ENCODE measurements at regions not wholly inside any gene's neighbourhood (a gene's known extent, or its start where the extent isn't known, plus 50 kb on each side); places are given as distances from the start of the nearest gene placed in this dataset.

DNA sequence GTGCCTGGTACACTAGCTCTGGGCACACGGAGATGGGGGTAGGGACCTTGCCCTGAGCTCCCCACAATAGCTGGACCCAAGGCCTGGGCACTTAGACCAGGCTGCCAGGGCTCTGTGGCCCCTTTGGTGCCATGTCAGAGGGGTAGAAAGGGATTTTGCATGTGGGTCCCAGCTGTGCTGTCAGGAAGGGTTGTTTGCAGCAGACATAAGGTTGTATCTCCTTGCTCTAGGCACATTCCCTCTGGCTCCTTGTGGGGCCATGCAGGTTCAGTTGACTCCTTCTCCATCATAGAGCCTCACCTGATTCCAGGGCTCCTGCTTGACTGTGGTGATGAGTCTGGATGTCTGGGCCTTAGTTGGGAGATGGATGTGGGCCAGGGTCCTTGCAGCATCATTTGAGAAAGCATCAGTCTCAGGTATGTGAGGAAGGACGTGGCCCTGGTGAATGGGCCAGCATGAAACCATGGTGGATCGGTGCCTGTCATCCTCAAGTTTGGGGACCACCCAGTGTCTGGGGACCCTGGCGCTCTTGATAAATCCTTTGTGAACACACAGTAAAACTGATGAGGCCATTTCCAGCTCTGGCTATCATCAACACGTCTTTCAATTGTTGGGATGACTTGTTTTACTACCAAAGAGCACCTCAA lies 461.9 kb upstream of the HS6ST1 start:
- intact Hi-C loops (cut with DNase I): no loop called here
- TF ChIP-seq, protein P1, sequence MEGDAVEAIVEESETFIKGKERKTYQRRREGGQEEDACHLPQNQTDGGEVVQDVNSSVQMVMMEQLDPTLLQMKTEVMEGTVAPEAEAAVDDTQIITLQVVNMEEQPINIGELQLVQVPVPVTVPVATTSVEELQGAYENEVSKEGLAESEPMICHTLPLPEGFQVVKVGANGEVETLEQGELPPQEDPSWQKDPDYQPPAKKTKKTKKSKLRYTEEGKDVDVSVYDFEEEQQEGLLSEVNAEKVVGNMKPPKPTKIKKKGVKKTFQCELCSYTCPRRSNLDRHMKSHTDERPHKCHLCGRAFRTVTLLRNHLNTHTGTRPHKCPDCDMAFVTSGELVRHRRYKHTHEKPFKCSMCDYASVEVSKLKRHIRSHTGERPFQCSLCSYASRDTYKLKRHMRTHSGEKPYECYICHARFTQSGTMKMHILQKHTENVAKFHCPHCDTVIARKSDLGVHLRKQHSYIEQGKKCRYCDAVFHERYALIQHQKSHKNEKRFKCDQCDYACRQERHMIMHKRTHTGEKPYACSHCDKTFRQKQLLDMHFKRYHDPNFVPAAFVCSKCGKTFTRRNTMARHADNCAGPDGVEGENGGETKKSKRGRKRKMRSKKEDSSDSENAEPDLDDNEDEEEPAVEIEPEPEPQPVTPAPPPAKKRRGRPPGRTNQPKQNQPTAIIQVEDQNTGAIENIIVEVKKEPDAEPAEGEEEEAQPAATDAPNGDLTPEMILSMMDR (IDR thresholded peaks at IDR 0.05): no peak
- no peak for DNase-seq (ENCODE audit: low spot score in 2 of 2)
- Histone ChIP-seq H3K27ac (no peak overlapping the region), H3K4me1 (no peaks in the 10 kb centered on the region), H3K27me3 (no peaks in the 10 kb centered on the region), H3K36me3 (no peaks in the 10 kb centered on the region), H3K9me3 (no peaks in the 10 kb centered on the region), H3K4me3 (no peak overlapping the region)

DNA sequence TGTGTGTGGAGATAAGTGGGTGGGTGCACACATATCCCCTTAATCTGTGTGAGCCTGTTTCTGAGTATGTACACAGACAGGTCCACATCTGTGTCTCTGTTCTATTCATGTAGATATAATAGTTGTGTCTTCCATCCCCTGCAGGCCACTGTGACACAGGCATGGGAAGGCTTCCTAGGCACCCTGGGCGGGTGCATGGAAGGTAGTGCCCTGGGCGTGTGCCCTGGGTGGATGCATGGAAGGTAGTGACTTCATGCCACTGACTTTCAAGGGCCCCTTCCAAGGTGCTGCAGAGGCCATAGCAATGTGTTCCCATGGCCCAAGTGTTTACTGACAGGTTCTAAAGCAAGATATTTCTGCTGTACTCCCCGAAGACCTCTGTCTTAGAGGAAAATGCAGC lies 462.5 kb upstream of the HS6ST1 start:
- TF ChIP-seq, protein P1 (IDR thresholded peaks at IDR 0.05): no peak
- no peaks in the 10 kb centered on the region for H3K4me1 ChIP-seq
- no peak for DNase-seq (ENCODE audit: low spot score in 2 of 2)

DNA sequence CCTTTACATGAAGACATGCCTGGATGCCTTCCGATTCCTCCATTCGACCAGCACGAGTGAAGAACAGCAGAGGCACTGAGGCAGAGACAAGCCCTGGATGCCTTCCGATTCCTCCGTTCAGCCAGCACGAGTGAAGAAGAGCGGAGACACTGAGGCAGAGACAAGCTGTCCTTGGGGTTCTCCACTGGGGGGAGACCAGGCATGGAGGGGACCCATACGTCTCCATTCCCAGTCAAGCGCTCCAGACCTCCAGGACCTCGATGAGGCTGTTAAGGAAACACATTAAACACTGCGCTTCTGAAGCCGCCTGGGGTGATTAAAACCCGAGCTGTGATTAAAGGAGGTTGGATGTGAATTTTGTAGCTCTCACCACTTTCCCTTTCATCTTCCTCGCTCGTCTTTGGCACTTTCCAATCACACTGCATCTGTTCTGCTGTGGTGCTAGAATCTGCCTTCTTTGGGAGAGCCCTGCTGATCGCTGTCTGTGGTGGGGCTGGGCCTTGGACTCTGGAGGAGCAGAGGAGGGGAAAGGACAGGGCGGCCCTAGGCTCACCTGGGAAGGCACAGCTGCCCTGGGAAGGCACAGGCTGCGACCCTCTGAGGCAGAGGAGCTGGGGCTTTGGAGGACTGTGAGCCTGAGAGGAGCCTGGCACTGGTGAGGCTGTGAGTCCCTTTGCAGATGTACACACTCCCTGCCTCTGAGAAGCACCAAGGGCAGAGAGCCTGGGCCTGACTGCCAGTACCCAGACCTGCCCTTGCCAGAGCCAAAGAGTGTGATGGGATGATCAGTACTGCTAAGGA lies 463.1 kb upstream of the HS6ST1 start:
- Histone ChIP-seq H3K4me1 (no peaks in the 10 kb centered on the region), H3K27ac (no peak overlapping the region), H3K36me3 (no peaks in the 10 kb centered on the region), H3K27me3 (no peaks in the 10 kb centered on the region), H3K9me3 (no peaks in the 10 kb centered on the region), H3K4me3 (no peak overlapping the region)
- DNase-seq (ENCODE audit: low spot score in 2 of 2): no peak
- TF ChIP-seq, protein P1 (IDR thresholded peaks at IDR 0.05): no peak
- intact Hi-C loops (cut with DNase I): no loop called here

More for the DNA sequence above, 462.5 kb upstream of the HS6ST1 start:
- Histone ChIP-seq H3K36me3 (no peaks in the 10 kb centered on the region), H3K27me3 (no peaks in the 10 kb centered on the region), H3K4me3 (no peak overlapping the region), H3K9me3 (no peaks in the 10 kb centered on the region), H3K27ac (no peak overlapping the region)
- intact Hi-C loops (cut with DNase I): no loop called here

DNA sequence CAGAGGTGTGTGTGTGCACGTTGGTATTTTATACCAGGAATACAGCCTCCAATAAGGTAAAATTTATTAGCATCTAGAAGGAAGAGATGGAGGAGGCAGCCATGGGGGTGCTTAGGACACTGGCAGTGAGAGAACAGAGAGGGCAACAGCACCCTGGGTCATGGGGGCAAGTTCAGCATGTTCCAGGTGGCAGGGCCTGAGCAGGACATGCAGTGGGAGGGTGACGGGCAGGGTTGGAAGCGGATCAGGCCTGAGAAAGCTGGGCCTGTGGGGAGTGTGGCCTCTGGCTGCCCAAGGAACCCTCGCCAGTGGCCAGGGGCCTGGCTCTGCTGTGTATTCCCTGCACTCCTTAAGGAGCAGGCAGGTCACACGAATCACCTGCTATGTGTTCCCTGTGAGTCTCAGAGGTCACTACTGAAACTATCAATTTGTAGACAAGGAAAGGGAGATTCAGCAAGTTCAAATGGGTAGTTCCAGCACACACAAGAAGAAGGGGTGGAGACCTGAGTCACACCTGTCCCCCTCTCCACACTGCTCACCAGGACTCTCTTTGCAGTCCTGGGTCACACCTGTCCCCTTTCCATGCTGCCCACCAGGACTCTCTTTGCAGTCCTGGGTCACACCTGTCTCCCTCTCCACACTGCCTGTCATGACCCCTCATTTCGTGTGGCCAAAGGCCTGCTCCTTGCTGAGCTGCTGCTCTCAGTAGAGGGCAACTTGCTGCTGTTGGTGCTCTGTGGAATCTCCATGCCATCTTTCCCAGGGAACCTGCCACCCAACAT lies 463.9 kb upstream of the HS6ST1 start:
- intact Hi-C loops (cut with DNase I): no loop called here
- Histone ChIP-seq H3K36me3 (no peaks in the 10 kb centered on the region), H3K27me3 (no peaks in the 10 kb centered on the region), H3K9me3 (no peaks in the 10 kb centered on the region), H3K4me1 (no peaks in the 10 kb centered on the region), H3K4me3 (no peak overlapping the region), H3K27ac (no peak overlapping the region)
- no peak for DNase-seq (ENCODE audit: low spot score in 2 of 2)
- TF ChIP-seq, protein P1 (IDR thresholded peaks at IDR 0.05): no peak

DNA sequence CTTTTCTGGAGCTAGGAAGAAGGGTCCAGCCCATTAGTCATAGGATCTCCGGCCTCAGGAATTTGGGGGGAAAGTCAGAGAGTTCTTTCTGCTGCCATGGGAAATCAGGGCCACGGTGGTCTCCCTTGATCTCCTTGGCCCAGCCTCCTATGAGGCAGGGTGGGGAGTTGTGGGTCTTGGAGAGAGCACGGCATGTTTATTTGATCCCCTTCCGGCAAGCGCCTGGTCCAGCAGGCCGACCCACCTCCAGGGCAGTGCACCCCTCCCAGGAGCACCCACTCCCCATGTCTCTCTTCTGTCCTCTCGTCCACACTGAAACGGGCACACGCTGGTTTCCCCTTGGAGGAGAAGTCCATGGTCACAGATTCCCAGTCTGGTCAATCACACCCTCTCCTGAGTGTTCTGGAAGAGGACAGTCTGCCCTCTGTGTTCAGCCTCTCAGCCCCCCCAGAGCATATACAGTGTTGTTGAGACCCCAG lies 464.6 kb upstream of the HS6ST1 start:
- no peak for DNase-seq (ENCODE audit: low spot score in 2 of 2)
- intact Hi-C loops (cut with DNase I): no loop called here
- Histone ChIP-seq H3K36me3 (no peaks in the 10 kb centered on the region), H3K27ac (no peak overlapping the region), H3K27me3 (no peaks in the 10 kb centered on the region), H3K4me3 (no peak overlapping the region), H3K9me3 (no peaks in the 10 kb centered on the region), H3K4me1 (no peaks in the 10 kb centered on the region)
- TF ChIP-seq, protein P1 (IDR thresholded peaks at IDR 0.05): no peak
